BJ (cell line): ENCODE measurements at regions not wholly inside any gene's neighbourhood (a gene's known extent, or its start where the extent isn't known, plus 50 kb on each side); places are given as distances from the start of the nearest gene placed in this dataset.
"Not testable (repeated sequence)": the region's sequence is repeated elsewhere in the genome, so short reads cannot be mapped to it uniquely, and the experiment has no call there.

Experiments
- CTCF ChIA-PET: fragments of 350-600 bp; formaldehyde crosslinking; extraction: SDS; loops from one replicate; lab custom pipeline; 2021; ENCODE audit warnings: antibody characterized with exemption, inconsistent platforms; lab: Yijun Ruan, JAX
- POLR2A ChIA-PET: fragments of 300-600 bp; sonication (Branson Sonifier 250); formaldehyde crosslinking; extraction: SDS; loops from one replicate; lab custom pipeline; 2021; ENCODE audit warnings: antibody characterized with exemption; lab: Charles Lee
- DNase-seq: peaks from one replicate; pipeline ENCODE4 v3.0.0-alpha.2; 2011; ENCODE audit warnings: low read depth
- H3K27me3 ChIP-seq: 2 replicates; pipeline ENCODE4 v1.6.0; 2011; ENCODE audit warnings: low read length; ENCODE audit not compliant: control insufficient read depth, insufficient read depth
- H3K36me3 ChIP-seq: 2 replicates; pipeline ENCODE4 v1.5.1; 2011; ENCODE audit warnings: low read length; ENCODE audit not compliant: control insufficient read depth, insufficient read depth
- H3K4me3 ChIP-seq: 2 replicates; pipeline ENCODE4 v1.5.1; 2011; ENCODE audit warnings: low read depth, mild to moderate bottlenecking, control low read depth, low read length
- TF ChIP-seq, protein P1 (sequence below): IDR thresholded peaks from 2 replicates; pipeline ENCODE4 v1.5.1; 2011; ENCODE audit warnings: low read depth, mild to moderate bottlenecking, control low read depth, inconsistent platforms, low read length, moderate library complexity; ENCODE audit not compliant: insufficient read depth

DNA sequence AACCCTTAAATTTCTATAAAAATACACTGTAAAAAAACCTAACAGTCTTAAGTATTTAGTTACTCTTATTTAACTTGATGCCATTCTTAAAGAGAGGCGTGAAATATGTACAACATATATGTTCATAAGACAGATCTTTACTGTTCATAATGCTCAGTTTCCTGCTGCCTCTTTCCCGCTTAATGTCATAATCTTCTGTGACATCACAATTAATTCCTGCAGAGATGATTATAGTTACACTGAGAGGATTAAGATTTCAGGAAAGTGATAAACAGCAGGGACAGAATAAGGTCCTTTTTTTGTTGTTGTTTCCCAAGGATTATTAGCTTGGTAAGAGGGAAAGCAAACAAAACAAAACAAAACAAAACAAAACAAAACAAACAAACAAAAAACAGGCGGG lies 801.4 kb downstream of the FLRT2 start:
- no peak overlapping the region for H3K4me3 ChIP-seq
- TF ChIP-seq, protein P1, sequence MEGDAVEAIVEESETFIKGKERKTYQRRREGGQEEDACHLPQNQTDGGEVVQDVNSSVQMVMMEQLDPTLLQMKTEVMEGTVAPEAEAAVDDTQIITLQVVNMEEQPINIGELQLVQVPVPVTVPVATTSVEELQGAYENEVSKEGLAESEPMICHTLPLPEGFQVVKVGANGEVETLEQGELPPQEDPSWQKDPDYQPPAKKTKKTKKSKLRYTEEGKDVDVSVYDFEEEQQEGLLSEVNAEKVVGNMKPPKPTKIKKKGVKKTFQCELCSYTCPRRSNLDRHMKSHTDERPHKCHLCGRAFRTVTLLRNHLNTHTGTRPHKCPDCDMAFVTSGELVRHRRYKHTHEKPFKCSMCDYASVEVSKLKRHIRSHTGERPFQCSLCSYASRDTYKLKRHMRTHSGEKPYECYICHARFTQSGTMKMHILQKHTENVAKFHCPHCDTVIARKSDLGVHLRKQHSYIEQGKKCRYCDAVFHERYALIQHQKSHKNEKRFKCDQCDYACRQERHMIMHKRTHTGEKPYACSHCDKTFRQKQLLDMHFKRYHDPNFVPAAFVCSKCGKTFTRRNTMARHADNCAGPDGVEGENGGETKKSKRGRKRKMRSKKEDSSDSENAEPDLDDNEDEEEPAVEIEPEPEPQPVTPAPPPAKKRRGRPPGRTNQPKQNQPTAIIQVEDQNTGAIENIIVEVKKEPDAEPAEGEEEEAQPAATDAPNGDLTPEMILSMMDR, result no peak
- ChIA-PET POLR2A (no interaction called here), CTCF (no interaction called here)
- no peak for DNase-seq
- no peaks in the 10 kb centered on the region for H3K27me3 ChIP-seq
- no peaks in the 10 kb centered on the region for H3K36me3 ChIP-seq

DNA sequence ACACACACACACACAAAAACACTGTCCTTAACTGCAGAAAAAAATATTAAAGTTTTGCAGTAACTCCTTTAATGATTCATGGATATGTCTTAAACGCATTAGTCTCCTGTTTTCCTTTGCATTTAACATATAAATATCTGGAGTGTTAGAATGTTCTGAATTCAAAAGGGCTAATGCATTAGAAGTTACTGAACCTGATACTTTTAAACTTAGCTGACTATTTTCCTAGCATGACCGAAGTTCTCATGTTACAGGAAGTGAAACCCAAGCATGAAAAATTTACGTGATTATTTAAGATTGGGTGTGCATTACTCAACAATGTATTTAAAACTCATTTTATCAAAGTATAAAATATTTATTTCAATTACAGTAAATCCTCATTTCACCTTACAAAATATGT lies 791.2 kb downstream of the FLRT2 start:
- H3K36me3 ChIP-seq, result no peaks in the 10 kb centered on the region
- ChIA-PET POLR2A (no interaction called here), CTCF (no interaction called here)
- H3K27me3 ChIP-seq, result no peaks in the 10 kb centered on the region
- H3K4me3 ChIP-seq, result no peak overlapping the region
- TF ChIP-seq, protein P1, result no peak
- DNase-seq, result no peak

DNA sequence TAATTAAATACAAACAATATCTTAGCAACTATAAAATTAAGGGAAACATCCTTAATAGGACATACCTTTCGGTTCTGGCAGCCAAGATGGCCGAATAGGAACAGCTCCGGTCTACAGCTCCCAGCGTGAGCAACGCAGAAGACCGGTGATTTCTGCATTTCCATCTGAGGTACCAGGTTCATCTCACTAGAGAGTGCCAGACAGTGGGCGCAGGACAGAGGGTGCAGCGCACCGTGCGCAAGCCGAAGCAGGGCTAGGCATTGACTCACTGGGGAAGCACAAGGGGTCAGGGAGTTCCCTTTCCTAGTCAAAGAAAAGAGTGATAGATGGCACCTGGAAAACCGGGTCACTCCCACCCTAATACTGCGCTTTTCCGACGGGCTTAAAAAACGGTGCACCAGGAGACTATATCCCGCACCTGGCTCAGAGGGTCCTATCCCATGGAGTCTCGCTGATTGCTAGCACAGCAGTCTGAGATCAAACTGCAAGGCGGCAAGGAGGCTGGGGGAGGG lies 782.3 kb downstream of the FLRT2 start:
- DNase-seq, H3K27me3 ChIP-seq, POLR2A ChIA-PET, H3K36me3 ChIP-seq, H3K4me3 ChIP-seq: not testable (repeated sequence)
- CTCF ChIA-PET, result interaction anchor here (0.6 kb wide), 1 partner anchor 285 kb away, joined by 3 read pairs; no protein-coding TSS in a partner anchor

DNA sequence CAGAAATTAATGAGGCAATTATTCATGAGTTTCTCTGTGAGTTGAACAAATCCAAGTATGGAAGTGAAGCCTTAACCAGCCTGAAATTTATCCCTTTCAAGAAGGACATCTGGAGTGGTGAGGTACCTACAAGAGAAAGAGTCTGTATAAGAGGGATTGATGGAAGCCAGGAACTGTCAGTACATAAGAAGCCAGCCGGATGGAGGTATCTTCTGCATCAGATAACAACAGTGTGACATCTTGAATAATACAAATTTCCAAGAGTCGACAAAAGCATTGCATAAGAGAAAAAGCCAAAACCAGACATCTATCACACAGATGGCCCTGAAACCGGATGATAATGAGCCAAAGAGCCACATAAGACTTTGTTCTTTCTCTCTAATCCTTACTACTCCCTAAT lies 781.2 kb downstream of the FLRT2 start:
- POLR2A ChIA-PET, result no interaction called here
- DNase-seq, result no peak
- TF ChIP-seq, protein P1, result no peak
- H3K4me3 ChIP-seq, result no peak overlapping the region
- CTCF ChIA-PET, result no interaction called here
- no peaks in the 10 kb centered on the region for H3K36me3 ChIP-seq
- no peaks in the 10 kb centered on the region for H3K27me3 ChIP-seq

DNA sequence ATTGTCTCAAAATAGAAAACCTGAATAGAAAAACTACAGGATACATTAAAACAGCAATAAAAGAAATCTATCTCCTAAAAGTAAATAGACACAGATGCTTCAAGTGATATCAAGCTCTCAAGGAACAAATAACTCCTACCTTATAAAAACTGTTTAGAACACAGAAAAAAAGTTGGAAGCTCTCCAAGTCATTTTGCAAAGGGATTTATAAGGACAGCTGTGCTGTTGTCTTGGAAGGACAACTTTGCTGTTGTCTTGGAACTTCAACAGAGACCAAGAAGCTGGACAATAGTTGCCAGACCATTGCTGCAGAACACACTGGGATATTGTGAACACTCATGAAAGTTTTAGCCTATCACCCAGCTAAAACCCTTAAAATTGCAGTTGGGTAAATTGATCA lies 780.7 kb downstream of the FLRT2 start:
- H3K36me3 ChIP-seq, result no peaks in the 10 kb centered on the region
- TF ChIP-seq, protein P1, result no peak
- POLR2A ChIA-PET, result no interaction called here
- H3K4me3 ChIP-seq, result no peak overlapping the region
- CTCF ChIA-PET, result no interaction called here
- DNase-seq, result no peak
- H3K27me3 ChIP-seq, result no peaks in the 10 kb centered on the region

DNA sequence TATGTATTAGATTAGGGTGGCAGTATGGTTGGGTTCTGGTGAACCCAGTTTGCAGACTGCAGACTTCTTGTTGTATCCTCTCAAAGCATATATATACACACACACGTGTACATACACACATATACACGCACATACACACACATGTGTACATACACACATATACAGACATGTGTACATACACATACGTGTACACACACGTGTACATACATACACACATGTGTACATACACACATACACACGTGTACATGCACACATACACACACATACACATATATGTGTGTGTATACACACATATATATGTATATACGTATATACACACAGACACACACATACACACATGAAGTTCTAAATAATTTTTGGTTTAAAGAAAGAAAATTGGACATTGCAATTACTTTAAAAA lies 780.2 kb downstream of the FLRT2 start:
- Histone ChIP-seq H3K27me3 (no peaks in the 10 kb centered on the region), H3K4me3 (no peak overlapping the region), H3K36me3 (no peaks in the 10 kb centered on the region)
- no peak for DNase-seq
- TF ChIP-seq, protein P1, result no peak
- ChIA-PET POLR2A (no interaction called here), CTCF (no interaction called here)
